ENCODE measurements at regions not wholly inside any gene's neighbourhood (a gene's known extent, or its start where the extent isn't known, plus 50 kb on each side); places are given as distances from the start of the nearest gene placed in this dataset.

GRCh38 chr4:176569301-176569700, 223.4 kb downstream of the VEGFC start:
- TF ChIP-seq, protein P1, sequence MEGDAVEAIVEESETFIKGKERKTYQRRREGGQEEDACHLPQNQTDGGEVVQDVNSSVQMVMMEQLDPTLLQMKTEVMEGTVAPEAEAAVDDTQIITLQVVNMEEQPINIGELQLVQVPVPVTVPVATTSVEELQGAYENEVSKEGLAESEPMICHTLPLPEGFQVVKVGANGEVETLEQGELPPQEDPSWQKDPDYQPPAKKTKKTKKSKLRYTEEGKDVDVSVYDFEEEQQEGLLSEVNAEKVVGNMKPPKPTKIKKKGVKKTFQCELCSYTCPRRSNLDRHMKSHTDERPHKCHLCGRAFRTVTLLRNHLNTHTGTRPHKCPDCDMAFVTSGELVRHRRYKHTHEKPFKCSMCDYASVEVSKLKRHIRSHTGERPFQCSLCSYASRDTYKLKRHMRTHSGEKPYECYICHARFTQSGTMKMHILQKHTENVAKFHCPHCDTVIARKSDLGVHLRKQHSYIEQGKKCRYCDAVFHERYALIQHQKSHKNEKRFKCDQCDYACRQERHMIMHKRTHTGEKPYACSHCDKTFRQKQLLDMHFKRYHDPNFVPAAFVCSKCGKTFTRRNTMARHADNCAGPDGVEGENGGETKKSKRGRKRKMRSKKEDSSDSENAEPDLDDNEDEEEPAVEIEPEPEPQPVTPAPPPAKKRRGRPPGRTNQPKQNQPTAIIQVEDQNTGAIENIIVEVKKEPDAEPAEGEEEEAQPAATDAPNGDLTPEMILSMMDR (IDR thresholded peaks at IDR 0.05; ENCODE audit: unreplicated experiment), result no peak
- H3K4me3 Mint-ChIP-seq, result no peak overlapping the region
- peaks cover 28% of the 10 kb centered on the region for H3K27me3 Mint-ChIP-seq (ENCODE audit: low read depth)
- no peak overlapping the region for H3K27ac Mint-ChIP-seq
- no peaks in the 10 kb centered on the region for H3K4me1 Mint-ChIP-seq
- H3K9me3 Mint-ChIP-seq, result no peaks in the 10 kb centered on the region
- no peaks in the 10 kb centered on the region for H3K36me3 Mint-ChIP-seq
- no peak for DNase-seq (ENCODE audit: low spot score in 2 of 2, unreplicated experiment in 2 of 2)

GRCh38 chr4:176571206-176571605, 221.5 kb downstream of the VEGFC start:
- Mint-ChIP-seq H3K27me3 (ENCODE audit: low read depth) (peaks cover 43% of the 10 kb centered on the region), H3K36me3 (no peaks in the 10 kb centered on the region), H3K9me3 (no peaks in the 10 kb centered on the region), H3K27ac (no peak overlapping the region), H3K4me1 (no peaks in the 10 kb centered on the region), H3K4me3 (no peak overlapping the region)
- DNase-seq (ENCODE audit: low spot score in 2 of 2, unreplicated experiment in 2 of 2), result no peak
- TF ChIP-seq, protein P1 (IDR thresholded peaks at IDR 0.05; ENCODE audit: unreplicated experiment), result no peak

DNA sequence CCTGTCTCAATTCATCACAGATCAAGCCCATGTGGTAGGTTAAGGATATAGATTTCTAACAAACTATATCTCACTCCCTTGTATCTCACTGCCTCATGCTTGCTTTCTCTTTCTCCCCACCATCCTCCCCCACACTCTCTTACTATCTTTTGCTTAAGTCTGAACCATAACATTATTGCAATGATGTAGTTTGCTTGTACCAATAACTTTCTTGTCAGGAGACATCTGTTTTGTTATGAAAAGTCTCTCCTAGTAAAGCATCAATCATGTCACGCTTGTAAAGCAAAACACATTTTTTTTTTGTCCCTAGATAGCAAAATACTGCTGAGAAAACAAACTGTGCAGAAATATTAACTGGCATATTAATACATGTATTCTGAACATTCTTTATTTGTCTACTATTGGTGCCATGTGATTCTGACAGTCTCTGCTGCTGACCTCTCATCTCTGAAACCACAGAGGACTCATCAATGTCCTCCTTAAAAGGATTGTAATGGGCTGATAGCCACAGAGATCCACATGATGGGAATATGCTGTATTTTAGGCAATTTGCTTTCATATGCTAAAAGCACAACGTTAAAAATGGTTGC, 217.5 kb downstream of the VEGFC start:
- Mint-ChIP-seq H3K27me3 (ENCODE audit: low read depth) (peaks cover 60% of the 10 kb centered on the region), H3K9me3 (no peaks in the 10 kb centered on the region), H3K27ac (no peak overlapping the region), H3K4me1 (peaks cover 2% of the 10 kb centered on the region), H3K36me3 (no peaks in the 10 kb centered on the region), H3K4me3 (no peak overlapping the region)
- TF ChIP-seq, protein P1 (IDR thresholded peaks at IDR 0.05; ENCODE audit: unreplicated experiment), result no peak
- no peak for DNase-seq (ENCODE audit: low spot score in 2 of 2, unreplicated experiment in 2 of 2)

- no peaks in the 10 kb centered on the region for H3K36me3 Mint-ChIP-seq
- TF ChIP-seq, protein P1 (IDR thresholded peaks at IDR 0.05; ENCODE audit: unreplicated experiment), result no peak
- peaks cover 57% of the 10 kb centered on the region for H3K27me3 Mint-ChIP-seq (ENCODE audit: low read depth)
- H3K4me1 Mint-ChIP-seq, result peaks cover 4% of the 10 kb centered on the region
- no peak overlapping the region for H3K4me3 Mint-ChIP-seq
- H3K27ac Mint-ChIP-seq, result no peak overlapping the region
- DNase-seq (ENCODE audit: low spot score in 2 of 2, unreplicated experiment in 2 of 2), result no peak
- peaks cover 9% of the 10 kb centered on the region for H3K9me3 Mint-ChIP-seq
Measured at GRCh38 chr4:176579226-176579625, 213.5 kb downstream of the VEGFC start.

GRCh38 chr4:176583278-176583677, 209.4 kb downstream of the VEGFC start:
- TF ChIP-seq, protein P1 (IDR thresholded peaks at IDR 0.05; ENCODE audit: unreplicated experiment), result no peak
- Mint-ChIP-seq H3K4me1 (peaks cover 2% of the 10 kb centered on the region), H3K27ac (no peak overlapping the region), H3K36me3 (no peaks in the 10 kb centered on the region), H3K4me3 (no peak overlapping the region), H3K27me3 (ENCODE audit: low read depth) (peaks cover 38% of the 10 kb centered on the region), H3K9me3 (peaks cover 9% of the 10 kb centered on the region)
- no peak for DNase-seq (ENCODE audit: low spot score in 2 of 2, unreplicated experiment in 2 of 2)
